ENCODE measurements at regions not wholly inside any gene's neighbourhood (a gene's known extent, or its start where the extent isn't known, plus 50 kb on each side); places are given as distances from the start of the nearest gene placed in this dataset.
"Not testable (repeated sequence)": the region's sequence is repeated elsewhere in the genome, so short reads cannot be mapped to it uniquely, and the experiment has no call there.

DNA sequence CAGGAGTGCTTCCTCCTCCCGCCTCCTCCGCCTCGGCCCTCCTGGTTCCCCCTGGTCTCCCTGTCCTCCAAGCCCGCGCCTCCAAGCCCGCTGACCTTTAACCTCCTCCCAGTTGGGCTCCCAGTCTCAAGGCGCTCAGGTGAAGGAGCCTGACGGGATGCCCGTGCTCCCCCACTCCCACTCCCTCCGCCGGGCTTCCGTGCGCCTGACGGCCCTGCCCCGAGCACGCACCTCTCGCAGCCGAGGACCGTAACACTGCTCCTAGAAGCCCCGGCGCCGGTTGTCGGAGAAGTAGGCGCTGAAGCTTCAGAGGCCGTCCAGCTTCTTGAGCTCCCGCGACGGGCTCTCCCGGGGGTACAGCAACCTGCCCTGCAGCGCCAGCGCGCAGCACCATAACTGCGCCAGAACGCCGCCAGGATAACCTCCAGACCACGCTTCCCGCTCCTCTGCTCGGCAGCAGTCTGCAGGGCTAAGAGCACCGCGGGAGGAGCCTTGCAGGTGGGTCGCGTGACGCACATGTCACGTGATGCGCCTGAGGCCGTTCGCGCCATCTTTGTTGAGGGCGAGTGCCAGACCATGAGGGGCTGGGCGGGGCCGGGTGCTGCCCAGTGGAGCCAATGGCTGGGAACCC lies 71.0 kb upstream of the ZNF479 start:
- Histone ChIP-seq H3K9me3 (peaks cover 0 to 55% (median 0%) of the 10 kb centered on the region in 3 donors), H3K27ac (no peak overlapping the region), H3K36me3 (no peaks in the 10 kb centered on the region), H3K4me3 (no peak overlapping the region), H3K27me3 (no peaks in the 10 kb centered on the region), H3K4me1 (no peaks in the 10 kb centered on the region)
- no peak for ATAC-seq
- 27 to 50% methylated on average over 5 to 8 of the region's 51 CpGs for WGBS, 2 donors (ENCODE audit: low coverage in 1 of 2)
- TF ChIP-seq POLR2AphosphoS5 (IDR thresholded peaks at IDR 0.05), result no peak
- TF ChIP-seq, protein P1, sequence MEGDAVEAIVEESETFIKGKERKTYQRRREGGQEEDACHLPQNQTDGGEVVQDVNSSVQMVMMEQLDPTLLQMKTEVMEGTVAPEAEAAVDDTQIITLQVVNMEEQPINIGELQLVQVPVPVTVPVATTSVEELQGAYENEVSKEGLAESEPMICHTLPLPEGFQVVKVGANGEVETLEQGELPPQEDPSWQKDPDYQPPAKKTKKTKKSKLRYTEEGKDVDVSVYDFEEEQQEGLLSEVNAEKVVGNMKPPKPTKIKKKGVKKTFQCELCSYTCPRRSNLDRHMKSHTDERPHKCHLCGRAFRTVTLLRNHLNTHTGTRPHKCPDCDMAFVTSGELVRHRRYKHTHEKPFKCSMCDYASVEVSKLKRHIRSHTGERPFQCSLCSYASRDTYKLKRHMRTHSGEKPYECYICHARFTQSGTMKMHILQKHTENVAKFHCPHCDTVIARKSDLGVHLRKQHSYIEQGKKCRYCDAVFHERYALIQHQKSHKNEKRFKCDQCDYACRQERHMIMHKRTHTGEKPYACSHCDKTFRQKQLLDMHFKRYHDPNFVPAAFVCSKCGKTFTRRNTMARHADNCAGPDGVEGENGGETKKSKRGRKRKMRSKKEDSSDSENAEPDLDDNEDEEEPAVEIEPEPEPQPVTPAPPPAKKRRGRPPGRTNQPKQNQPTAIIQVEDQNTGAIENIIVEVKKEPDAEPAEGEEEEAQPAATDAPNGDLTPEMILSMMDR (IDR thresholded peaks at IDR 0.05), result no peak
- TF ChIP-seq EP300 (IDR thresholded peaks at IDR 0.05), result no peak

DNA sequence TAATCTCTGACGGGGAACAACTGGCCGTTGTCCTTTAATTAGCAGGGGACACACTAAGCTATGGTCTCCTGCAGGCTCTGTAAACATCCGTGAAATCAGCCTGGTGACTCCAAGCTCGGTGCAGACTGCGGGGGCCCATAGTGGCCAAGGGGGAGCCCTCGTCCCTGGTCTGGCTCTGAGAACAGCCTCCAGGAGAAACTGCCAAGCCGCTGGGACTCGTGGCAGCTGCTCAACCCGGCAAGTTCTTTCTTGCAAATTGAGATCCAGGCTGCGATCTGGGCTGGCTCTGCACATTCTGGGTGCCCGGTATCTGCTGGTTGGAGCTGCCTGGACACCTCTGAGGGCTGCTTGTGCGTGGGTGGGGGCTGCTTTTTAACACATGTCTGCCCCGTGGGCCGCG lies 71.6 kb upstream of the ZNF479 start:
- not testable (repeated sequence) for H3K4me3 ChIP-seq, H3K4me1 ChIP-seq, H3K27ac ChIP-seq, ATAC-seq, H3K36me3 ChIP-seq, H3K27me3 ChIP-seq
- 70 to 90% methylated on average over 2 to 4 of the region's 15 CpGs for WGBS, 2 donors (ENCODE audit: low coverage in 1 of 2)
- H3K9me3 ChIP-seq, result peaks cover 0 to 55% (median 0%) of the 10 kb centered on the region in 3 donors

DNA sequence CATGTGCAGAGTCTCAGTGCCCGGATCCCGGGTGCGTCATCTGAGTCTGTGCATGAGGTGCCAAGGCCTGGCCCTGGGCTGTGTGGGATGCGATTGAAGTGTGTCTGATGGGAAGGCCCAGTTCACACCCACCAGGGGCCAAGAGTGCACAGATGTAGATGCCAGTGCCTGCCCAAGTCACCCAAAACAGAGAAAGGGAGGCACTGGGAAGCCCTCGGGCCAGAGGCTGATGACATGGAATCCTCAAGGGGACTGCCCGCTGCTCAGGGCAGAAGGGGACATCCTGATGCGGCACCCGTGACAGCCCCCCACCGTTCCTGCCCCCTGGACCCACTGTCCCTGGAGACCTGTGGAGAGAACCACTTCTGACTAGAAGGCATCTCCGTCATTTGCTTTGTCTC lies 72.2 kb upstream of the ZNF479 start:
- 77 to 85% methylated on average over 3 to 5 of the region's 10 CpGs for whole genome bisulfite sequencing, 2 donors (ENCODE audit: low coverage in 1 of 2)

DNA sequence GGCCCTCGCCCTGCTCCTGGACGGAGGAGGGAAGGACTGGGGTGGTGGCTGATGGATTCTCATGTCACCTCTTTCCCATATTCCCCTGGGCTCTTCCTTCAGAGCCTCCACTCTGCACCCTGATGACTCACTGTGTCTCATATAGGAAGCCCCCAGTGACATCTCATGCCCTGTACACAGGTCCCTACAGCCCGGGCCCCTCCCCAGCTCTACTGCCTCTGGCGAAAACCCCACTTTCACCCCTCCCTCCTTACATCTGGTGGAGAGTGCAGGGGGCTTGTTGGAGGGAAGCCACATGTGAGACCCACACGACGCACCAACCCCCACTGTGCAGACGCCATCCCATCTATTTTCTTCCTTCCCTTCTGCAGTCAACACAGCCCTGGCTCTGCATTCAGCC lies 72.8 kb upstream of the ZNF479 start:
- peaks cover 0 to 55% (median 0%) of the 10 kb centered on the region in 3 donors for H3K9me3 ChIP-seq
- no peaks in the 10 kb centered on the region for H3K27me3 ChIP-seq
- no peaks in the 10 kb centered on the region for H3K4me1 ChIP-seq
- no peak overlapping the region for H3K27ac ChIP-seq
- no peaks in the 10 kb centered on the region for H3K36me3 ChIP-seq
- 80 to 91% methylated on average over 3 to 4 of the region's 7 CpGs for WGBS, 2 donors (ENCODE audit: low coverage in 1 of 2)
- no peak overlapping the region for H3K4me3 ChIP-seq
- TF ChIP-seq, protein P1 (IDR thresholded peaks at IDR 0.05), result no peak
- TF ChIP-seq POLR2A (IDR thresholded peaks at IDR 0.05) (no peak), POLR2AphosphoS5 (IDR thresholded peaks at IDR 0.05) (no peak), EP300 (IDR thresholded peaks at IDR 0.05) (no peak)
- no peak for ATAC-seq

More for the DNA sequence above, 72.2 kb upstream of the ZNF479 start:
- TF ChIP-seq POLR2A (IDR thresholded peaks at IDR 0.05) (no peak), EP300 (IDR thresholded peaks at IDR 0.05) (no peak), POLR2AphosphoS5 (IDR thresholded peaks at IDR 0.05) (no peak)
- TF ChIP-seq, protein P1 (IDR thresholded peaks at IDR 0.05), result no peak
- ATAC-seq, result no peak
- Histone ChIP-seq H3K36me3 (no peaks in the 10 kb centered on the region), H3K4me1 (no peaks in the 10 kb centered on the region), H3K4me3 (no peak overlapping the region), H3K27ac (no peak overlapping the region), H3K27me3 (no peaks in the 10 kb centered on the region), H3K9me3 (peaks cover 0 to 55% (median 0%) of the 10 kb centered on the region in 3 donors)

DNA sequence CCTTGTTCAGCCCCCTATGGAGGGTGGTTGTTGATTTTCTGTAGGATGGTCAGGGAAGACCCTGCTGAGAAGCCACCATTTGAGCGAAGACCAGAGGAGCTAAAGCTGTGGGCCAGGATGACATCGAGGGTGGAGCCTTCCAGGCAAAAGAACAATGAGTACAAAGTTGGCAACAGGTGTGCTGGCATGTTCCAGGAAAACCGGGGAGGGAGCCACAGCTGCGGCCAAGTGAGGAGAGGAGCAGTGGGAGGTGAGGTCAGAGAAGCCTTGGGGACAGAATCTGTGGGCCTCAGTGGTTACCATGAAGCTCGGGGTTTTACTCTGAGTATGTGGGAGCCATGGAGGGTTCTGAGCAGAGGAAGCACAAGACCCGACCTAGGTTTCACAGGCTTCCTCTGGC lies 75.6 kb upstream of the ZNF479 start:
- H3K4me1 ChIP-seq, result no peaks in the 10 kb centered on the region
- H3K9me3 ChIP-seq, result peaks cover 0 to 46% (median 0%) of the 10 kb centered on the region in 3 donors
- 60 to 62% methylated on average over 1 to 6 of the region's 6 CpGs for WGBS, 2 donors (ENCODE audit: low coverage in 1 of 2)

More for the DNA sequence above, 75.6 kb upstream of the ZNF479 start:
- Histone ChIP-seq H3K4me3 (no peak overlapping the region), H3K36me3 (no peaks in the 10 kb centered on the region), H3K27ac (no peak overlapping the region), H3K27me3 (no peaks in the 10 kb centered on the region)
- no peak for TF ChIP-seq EP300 (IDR thresholded peaks at IDR 0.05)
- TF ChIP-seq, protein P1 (IDR thresholded peaks at IDR 0.05), result no peak
- no peak for TF ChIP-seq POLR2A (IDR thresholded peaks at IDR 0.05)
- TF ChIP-seq POLR2AphosphoS5 (IDR thresholded peaks at IDR 0.05), result no peak
- no peak for ATAC-seq
